T-cell (primary cell): ENCODE measurements at regions not wholly inside any gene's neighbourhood (a gene's known extent, or its start where the extent isn't known, plus 50 kb on each side); places are given as distances from the start of the nearest gene placed in this dataset.
"Not testable (repeated sequence)": the region's sequence is repeated elsewhere in the genome, so short reads cannot be mapped to it uniquely, and the experiment has no call there.

Source experiments
- ATAC-seq, 4 experiments: fragments of 200-7000 bp in 3 of 4; fragments of 150-1000 bp in 1 of 4; cut with Tn5 transposase; replicated peaks in 1 of 4; 1 replicate in 3 of 4; 2 replicates in 1 of 4; pipeline ENCODE4 v1.10.0; 2021; ENCODE audit warnings: moderate library complexity in 3 of 4, mild to moderate bottlenecking in 2 of 4, moderate number of reproducible peaks in 1 of 4
- CTCF ChIA-PET, 2 donors: fragments of 300-600 bp; sonication (Branson Sonifier 250); formaldehyde crosslinking; loops; one replicate each; lab custom pipeline; 2022; ENCODE audit warnings: antibody characterized with exemption in 2 of 2; lab: Charles Lee
- POLR2A ChIA-PET, 2 donors: fragments of 300-600 bp; sonication (Branson Sonifier 250); formaldehyde crosslinking; loops; one replicate each; lab custom pipeline; 2022; ENCODE audit warnings: antibody characterized with exemption in 2 of 2; lab: Charles Lee
- DNase-seq, 35 experiments: peaks; one replicate each; pipeline versions ENCODE4 v3.0.0 to v3.0.0-alpha.2; 2013 to 2023
- H3K27ac ChIP-seq: one replicate; pipeline ENCODE4 v1.5.1; 2013; ENCODE audit warnings: low read length
- H3K27me3 ChIP-seq, 2 experiments: replicated peaks in 1 of 2; 1 replicate in 1 of 2; 2 replicates in 1 of 2; pipeline versions ENCODE4 v1.6.1 to v1.7.0; 2013; ENCODE audit warnings: low read length in 1 of 2, mixed read lengths in 1 of 2; ENCODE audit not compliant: control insufficient read depth in 2 of 2, insufficient read depth in 2 of 2; ENCODE audit errors: extremely low read depth in 1 of 2
- H3K36me3 ChIP-seq, 2 donors: 1 replicate in 1 of 2; 2 replicates in 1 of 2; pipeline versions ENCODE4 v1.6.1 to v1.7.0; 2013; ENCODE audit warnings: low read length in 1 of 2; ENCODE audit not compliant: control insufficient read depth in 2 of 2, insufficient read depth in 1 of 2; ENCODE audit errors: extremely low read depth in 1 of 2
- H3K4me1 ChIP-seq, 2 experiments: 1 replicate in 1 of 2; 2 replicates in 1 of 2; pipeline versions ENCODE4 v1.6.1 to v1.7.0; 2013; ENCODE audit warnings: low read length in 2 of 2, mixed read lengths in 1 of 2; ENCODE audit not compliant: insufficient read depth in 2 of 2, control insufficient read depth in 1 of 2; ENCODE audit errors: extremely low read depth in 1 of 2
- H3K4me3 ChIP-seq, 2 donors: 1 replicate in 1 of 2; 2 replicates in 1 of 2; pipeline versions ENCODE4 v1.5.1 to v1.7.0; 2013; ENCODE audit warnings: mild to moderate bottlenecking in 2 of 2, low read length in 1 of 2, moderate library complexity in 1 of 2; ENCODE audit not compliant: control insufficient read depth in 1 of 2; ENCODE audit errors: extremely low read depth in 1 of 2
- H3K9me3 ChIP-seq: 2 replicates; pipeline ENCODE4 v1.7.0; 2013
- H3K27ac Mint-ChIP-seq, 2 donors: one replicate each; pipeline ENCODE4 v1.8.0; 2020 to 2021; ENCODE audit warnings: mild to moderate bottlenecking in 2 of 2, mixed read lengths in 2 of 2
- H3K27me3 Mint-ChIP-seq, 2 donors: one replicate each; pipeline ENCODE4 v1.8.0; 2021 to 2022; ENCODE audit warnings: mixed read lengths in 2 of 2
- H3K36me3 Mint-ChIP-seq: one replicate; pipeline ENCODE4 v1.8.0; 2021; ENCODE audit warnings: mixed read lengths
- H3K4me1 Mint-ChIP-seq, 3 donors: one replicate each; pipeline ENCODE4 v1.8.0; 2020 to 2022; ENCODE audit warnings: mixed read lengths in 3 of 3, mild to moderate bottlenecking in 1 of 3
- H3K4me3 Mint-ChIP-seq, 3 donors: one replicate each; pipeline ENCODE4 v1.8.0; 2020 to 2022; ENCODE audit warnings: mild to moderate bottlenecking in 3 of 3, mixed read lengths in 3 of 3, moderate library complexity in 3 of 3
- H3K9me3 Mint-ChIP-seq, 3 donors: one replicate each; pipeline ENCODE4 v1.8.0; 2020 to 2022; ENCODE audit warnings: mixed read lengths in 3 of 3
- WGBS: methylation state at CpG from one replicate; pipeline ENCODE4 v1.1.5; 2013; ENCODE audit warnings: missing lambda C conversion rate; ENCODE audit not compliant: insufficient coverage; 5-methylcytosine and 5-hydroxymethylcytosine counted together

DNA sequence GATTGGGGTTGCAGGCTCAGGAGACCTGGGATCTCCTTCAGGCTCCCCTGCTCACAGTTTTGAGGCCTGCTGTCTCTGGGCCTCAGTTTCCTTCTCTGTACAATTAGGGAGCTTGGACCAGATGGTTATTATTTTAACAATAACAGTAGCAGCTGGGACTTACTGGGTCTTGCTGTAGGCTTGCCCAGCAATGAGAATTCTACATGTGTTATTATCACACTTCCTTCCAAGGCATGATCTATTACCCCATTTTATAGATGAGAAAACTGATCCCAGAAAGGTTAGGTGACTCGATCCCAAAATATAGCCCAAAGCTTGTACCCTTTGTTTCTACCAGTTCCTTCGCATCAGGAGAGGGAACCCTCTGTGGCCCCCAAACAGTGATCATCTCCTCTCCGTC lies 153.8 kb downstream of the PTPRU start:
- H3K36me3 Mint-ChIP-seq: no peaks in the 10 kb centered on the region
- no peak overlapping the region for H3K27ac Mint-ChIP-seq
- POLR2A ChIA-PET: no interaction called here

DNA sequence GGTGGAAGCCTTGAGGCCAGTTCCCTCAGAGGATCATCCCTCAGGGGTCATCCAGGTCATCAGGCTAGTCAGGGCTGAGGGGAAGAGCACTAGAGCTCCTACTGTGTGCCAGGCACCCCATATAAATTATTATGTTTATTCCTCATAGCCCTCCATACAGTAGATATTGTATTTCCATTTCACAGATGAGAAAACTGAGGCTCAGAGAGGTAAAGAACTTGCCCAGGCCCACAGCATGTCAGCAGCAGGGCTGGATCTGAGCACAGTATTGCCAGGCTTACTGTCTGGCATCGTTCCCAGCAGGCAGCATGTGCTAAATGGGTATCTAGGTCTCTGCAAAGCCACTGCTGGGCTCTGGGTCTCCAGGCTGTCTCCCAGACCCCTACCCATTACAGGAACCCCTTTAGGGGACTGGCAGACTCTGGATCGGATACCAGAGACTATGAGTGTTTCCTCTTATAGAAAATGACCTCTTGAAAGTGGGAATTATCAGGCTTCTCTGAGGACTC lies 153.3 kb downstream of the PTPRU start:
- no peaks in the 10 kb centered on the region for H3K9me3 ChIP-seq
- ATAC-seq (no peak), DNase-seq (no peak)
- H3K4me1 Mint-ChIP-seq: no peaks in the 10 kb centered on the region
- POLR2A ChIA-PET: no interaction called here
- H3K9me3 Mint-ChIP-seq: no peaks in the 10 kb centered on the region
- H3K4me3 Mint-ChIP-seq: no peak overlapping the region
- H3K27me3 ChIP-seq: peaks cover 0 to 52% of the 10 kb centered on the region in 2 experiments
- no peaks in the 10 kb centered on the region for H3K4me1 ChIP-seq
- H3K36me3 Mint-ChIP-seq: no peaks in the 10 kb centered on the region
- no peaks in the 10 kb centered on the region for H3K36me3 ChIP-seq
- CTCF ChIA-PET: no interaction called here
- no peak overlapping the region for H3K27ac Mint-ChIP-seq
- H3K27ac ChIP-seq: no peak overlapping the region
- WGBS: no CpG with 5 or more reads among the region's 2 CpGs
- H3K4me3 ChIP-seq: no peak overlapping the region
- H3K27me3 Mint-ChIP-seq: peaks cover 46 to 61% of the 10 kb centered on the region in 2 donors

More for the DNA sequence above, 153.8 kb downstream of the PTPRU start:
- 0% methylated on average over 1 of the region's 3 CpGs for WGBS
- no peak overlapping the region for H3K4me3 ChIP-seq
- H3K36me3 ChIP-seq: no peaks in the 10 kb centered on the region
- CTCF ChIA-PET: no interaction called here
- no peak overlapping the region for H3K27ac ChIP-seq
- H3K9me3 Mint-ChIP-seq: no peaks in the 10 kb centered on the region
- H3K27me3 Mint-ChIP-seq: peaks cover 42 to 57% of the 10 kb centered on the region in 2 donors
- no peaks in the 10 kb centered on the region for H3K4me1 Mint-ChIP-seq
- no peak overlapping the region for H3K4me3 Mint-ChIP-seq
- DNase-seq (no peak), ATAC-seq (no peak)
- H3K27me3 ChIP-seq: peaks cover 0 to 52% of the 10 kb centered on the region in 2 experiments
- H3K4me1 ChIP-seq: no peaks in the 10 kb centered on the region
- H3K9me3 ChIP-seq: no peaks in the 10 kb centered on the region

DNA sequence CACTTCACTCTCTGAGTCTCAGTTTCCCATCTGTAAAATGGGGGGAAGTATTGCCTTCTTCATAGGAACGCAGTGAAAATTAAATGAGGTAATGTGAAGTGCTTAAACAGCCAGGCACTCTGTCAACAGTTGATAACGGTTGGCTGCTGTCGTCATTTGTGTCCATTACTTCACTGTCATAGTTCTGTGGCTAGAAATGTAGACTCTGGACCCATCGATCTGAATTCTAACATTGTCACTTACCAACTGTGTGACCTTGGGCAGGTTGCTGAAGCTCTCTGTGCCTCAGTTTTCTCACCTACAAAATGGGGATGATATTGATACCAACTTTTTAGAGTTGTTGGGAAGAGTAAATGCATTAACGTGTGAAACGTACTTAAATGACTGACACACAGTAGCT lies 152.6 kb downstream of the PTPRU start:
- Mint-ChIP-seq H3K9me3 (no peaks in the 10 kb centered on the region), H3K4me3 (no peak overlapping the region), H3K4me1 (no peaks in the 10 kb centered on the region), H3K27ac (no peak overlapping the region), H3K27me3 (peaks cover 53 to 64% of the 10 kb centered on the region in 2 donors), H3K36me3 (no peaks in the 10 kb centered on the region)
- H3K4me1 ChIP-seq: no peaks in the 10 kb centered on the region
- DNase-seq (no peak), ATAC-seq (no peak)
- H3K36me3 ChIP-seq: no peaks in the 10 kb centered on the region
- no peak overlapping the region for H3K4me3 ChIP-seq
- H3K9me3 ChIP-seq: no peaks in the 10 kb centered on the region
- ChIA-PET POLR2A (no interaction called here), CTCF (no interaction called here)
- peaks cover 0 to 58% of the 10 kb centered on the region in 2 experiments for H3K27me3 ChIP-seq
- H3K27ac ChIP-seq: no peak overlapping the region
- 83% methylated on average over 3 of the region's 6 CpGs for WGBS

DNA sequence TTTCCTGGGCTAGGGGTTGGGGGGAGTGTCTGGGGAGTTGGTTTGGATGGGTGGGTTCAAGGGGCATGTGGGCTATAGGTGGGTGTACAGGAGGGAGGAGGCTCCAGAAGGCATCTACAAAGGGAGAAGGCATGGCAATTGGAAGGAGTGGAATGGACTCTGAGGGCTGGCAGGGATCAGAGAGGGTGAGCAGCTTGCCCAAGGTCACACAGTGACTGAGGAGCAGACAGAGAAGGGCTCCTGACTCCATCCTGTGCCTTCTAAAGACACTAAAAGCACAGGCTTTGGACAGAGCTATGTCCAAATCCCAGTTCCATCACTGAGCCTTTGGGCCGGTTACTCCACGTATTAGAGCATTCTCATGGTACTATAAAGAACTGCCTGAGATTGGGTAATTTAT lies 151.8 kb downstream of the PTPRU start:
- no peaks in the 10 kb centered on the region for H3K9me3 Mint-ChIP-seq

DNA sequence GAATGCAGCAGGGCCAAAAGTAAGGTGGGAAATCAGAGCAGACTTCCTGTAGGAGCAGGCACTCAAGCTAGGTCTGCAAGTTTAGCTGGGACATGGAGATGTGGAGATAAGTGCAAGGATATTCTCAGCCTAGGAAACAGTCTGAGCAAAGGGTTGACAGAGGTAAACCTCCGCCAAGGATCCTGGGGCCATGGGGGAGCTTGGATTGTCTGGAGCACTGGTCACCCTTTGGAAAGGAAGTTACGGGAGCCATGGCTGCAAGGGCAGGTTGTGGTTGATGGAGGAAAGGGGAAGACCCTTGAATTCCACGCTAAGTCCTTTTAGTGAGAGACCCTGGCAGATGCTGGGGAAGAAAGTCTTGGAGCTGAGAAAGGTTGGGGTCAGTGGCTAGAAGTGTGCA lies 150.9 kb downstream of the PTPRU start:
- no peak overlapping the region for H3K4me3 Mint-ChIP-seq
- H3K9me3 Mint-ChIP-seq: peaks cover 0 to 4% (median 0%) of the 10 kb centered on the region in 3 donors
- Histone ChIP-seq H3K27ac (no peak overlapping the region), H3K9me3 (no peaks in the 10 kb centered on the region), H3K27me3 (peaks cover 0 to 52% of the 10 kb centered on the region in 2 experiments), H3K4me1 (no peaks in the 10 kb centered on the region), H3K36me3 (no peaks in the 10 kb centered on the region), H3K4me3 (no peak overlapping the region)
- DNase-seq (no peak), ATAC-seq (no peak)
- no peak overlapping the region for H3K27ac Mint-ChIP-seq
- POLR2A ChIA-PET: no interaction called here
- peaks cover 54 to 68% of the 10 kb centered on the region in 2 donors for H3K27me3 Mint-ChIP-seq
- CTCF ChIA-PET: no interaction called here
- 54% methylated on average over 3 of the region's 3 CpGs for WGBS
- H3K4me1 Mint-ChIP-seq: no peaks in the 10 kb centered on the region
- no peaks in the 10 kb centered on the region for H3K36me3 Mint-ChIP-seq

More for the DNA sequence above, 151.8 kb downstream of the PTPRU start:
- Mint-ChIP-seq H3K4me1 (no peaks in the 10 kb centered on the region), H3K4me3 (no peak overlapping the region), H3K27me3 (peaks cover 57 to 67% of the 10 kb centered on the region in 2 donors), H3K36me3 (no peaks in the 10 kb centered on the region), H3K27ac (no peak overlapping the region)
- ChIA-PET POLR2A (no interaction called here), CTCF (no interaction called here)
- Histone ChIP-seq H3K9me3 (no peaks in the 10 kb centered on the region), H3K27me3 (peaks cover 0 to 57% of the 10 kb centered on the region in 2 experiments), H3K27ac (no peak overlapping the region), H3K4me1 (no peaks in the 10 kb centered on the region), H3K4me3 (no peak overlapping the region), H3K36me3 (no peaks in the 10 kb centered on the region)
- no CpG with 5 or more reads among the region's 2 CpGs for WGBS
- DNase-seq (no peak), ATAC-seq (no peak)

DNA sequence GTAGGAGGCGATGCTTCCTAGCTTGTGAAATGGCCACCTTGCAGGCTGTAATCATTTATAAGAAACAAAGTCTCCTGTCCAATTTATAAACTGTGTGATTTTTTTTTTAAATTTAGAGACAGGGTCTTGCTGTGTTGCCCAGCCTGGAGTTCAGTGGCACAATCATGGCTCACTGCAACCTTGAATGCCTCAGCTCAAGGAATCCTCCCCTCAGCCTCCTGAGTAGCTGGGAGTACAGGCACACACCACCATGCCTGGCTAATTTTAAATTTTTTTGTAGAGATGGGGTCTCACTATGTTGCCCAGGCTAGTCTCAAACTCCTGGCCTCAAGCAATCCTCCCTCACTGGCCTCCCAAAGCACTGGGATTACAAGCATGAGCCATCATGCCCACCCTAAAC lies 150.1 kb downstream of the PTPRU start:
- H3K27ac ChIP-seq, H3K4me3 ChIP-seq, H3K9me3 Mint-ChIP-seq, H3K27ac Mint-ChIP-seq, H3K9me3 ChIP-seq, H3K36me3 Mint-ChIP-seq, ATAC-seq, H3K4me1 ChIP-seq, H3K4me1 Mint-ChIP-seq, H3K36me3 ChIP-seq, DNase-seq, H3K4me3 Mint-ChIP-seq, CTCF ChIA-PET, POLR2A ChIA-PET: not testable (repeated sequence)
- peaks cover 54 to 64% of the 10 kb centered on the region in 2 donors for H3K27me3 Mint-ChIP-seq
- H3K27me3 ChIP-seq: peaks cover 0 to 46% of the 10 kb centered on the region in 2 experiments
- no CpG with 5 or more reads among the region's 1 CpG for WGBS

DNA sequence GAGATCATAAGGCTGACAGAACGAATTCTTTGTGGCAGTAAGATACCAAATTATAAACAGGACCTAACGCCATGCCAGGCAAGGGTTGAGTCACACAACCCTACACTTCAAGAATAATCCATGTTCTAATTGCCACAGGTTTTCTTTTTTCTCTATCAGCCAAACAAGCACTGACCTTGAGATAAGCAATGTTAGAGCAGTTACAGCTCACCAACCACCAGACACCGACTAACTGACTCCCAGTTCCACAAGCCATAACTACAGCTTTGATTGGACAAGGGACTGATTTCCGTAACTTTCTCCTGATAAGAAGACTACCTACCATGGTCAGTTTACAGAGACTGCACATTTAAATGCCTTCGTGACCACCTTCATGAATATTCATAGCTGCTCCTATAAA lies 149.6 kb downstream of the PTPRU start:
- peaks cover 0 to 4% (median 0%) of the 10 kb centered on the region in 3 donors for H3K9me3 Mint-ChIP-seq
- peaks cover 54 to 59% of the 10 kb centered on the region in 2 donors for H3K27me3 Mint-ChIP-seq
- H3K36me3 ChIP-seq: no peaks in the 10 kb centered on the region

More for the DNA sequence above, 149.6 kb downstream of the PTPRU start:
- H3K4me1 Mint-ChIP-seq: no peaks in the 10 kb centered on the region
- H3K9me3 ChIP-seq: no peaks in the 10 kb centered on the region
- no peak overlapping the region for H3K4me3 Mint-ChIP-seq
- no peaks in the 10 kb centered on the region for H3K4me1 ChIP-seq
- no peak overlapping the region for H3K27ac ChIP-seq
- WGBS: 67% methylated on average over 2 of the region's 5 CpGs
- H3K36me3 Mint-ChIP-seq: no peaks in the 10 kb centered on the region
- H3K27me3 ChIP-seq: peaks cover 0 to 44% of the 10 kb centered on the region in 2 experiments
- no peak for ATAC-seq
- CTCF ChIA-PET: no interaction called here
- no peak overlapping the region for H3K27ac Mint-ChIP-seq
- no peak for DNase-seq
- POLR2A ChIA-PET: no interaction called here
- H3K4me3 ChIP-seq: no peak overlapping the region
